HepG2 (cell line): ENCODE measurements at regions not wholly inside any gene's neighbourhood (a gene's known extent, or its start where the extent isn't known, plus 50 kb on each side); places are given as distances from the start of the nearest gene placed in this dataset.

Experiments used
- BCL3 ChIP-seq: sonication (generic); formaldehyde crosslinking; IDR thresholded peaks from 2 replicates; pipeline ENCODE4 v1.5.1; 2020; ENCODE audit warnings: mild to moderate bottlenecking, missing genetic modification reagents, moderate library complexity
- FOXO1 ChIP-seq: sonication (generic); formaldehyde crosslinking; IDR thresholded peaks from 2 replicates; pipeline ENCODE4 v1.4.0; 2020; ENCODE audit warnings: missing genetic modification reagents
- GPBP1L1 ChIP-seq: sonication (generic); formaldehyde crosslinking; IDR thresholded peaks from 2 replicates; pipeline ENCODE4 v1.5.0; 2020; ENCODE audit warnings: mild to moderate bottlenecking, missing genetic modification reagents
- HMGXB4 ChIP-seq, 2 experiments: sonication (generic) in 1 of 2; formaldehyde crosslinking in 1 of 2; IDR thresholded peaks; 2 replicates each; pipeline versions ENCODE4 v1.4.0 to v1.6.1; 2018 to 2020; ENCODE audit warnings: missing genetic modification reagents in 2 of 2, borderline replicate concordance in 1 of 2, low read depth in 1 of 2, mild to moderate bottlenecking in 1 of 2, missing biosample characterization in 1 of 2
- IRF1 ChIP-seq: sonication (generic); formaldehyde crosslinking; IDR thresholded peaks from 2 replicates; pipeline ENCODE4 v1.4.0; 2020; ENCODE audit warnings: low read depth, mild to moderate bottlenecking, missing genetic modification reagents
- PLRG1 ChIP-seq: fragments of 450-650 bp; conservative IDR thresholded peaks from 2 replicates; pipeline ENCODE4 v1.6.1; 2016
- SKI ChIP-seq: fragments of 450-650 bp; IDR thresholded peaks from one replicate; pipeline ENCODE4 v1.6.1; 2018; ENCODE audit warnings: mild to moderate bottlenecking; ENCODE audit not compliant: partially characterized antibody
- SRSF1 ChIP-seq: fragments of 200-400 bp; formaldehyde crosslinking; optimal IDR thresholded peaks from 2 replicates; pipeline ENCODE3; 2017; ENCODE audit warnings: mild to moderate bottlenecking, low read depth, low read length, moderate library complexity
- ZNF101 ChIP-seq: sonication (generic); formaldehyde crosslinking; IDR thresholded peaks from 2 replicates; pipeline ENCODE4 v1.4.0; 2020; ENCODE audit warnings: mild to moderate bottlenecking, low read depth, missing genetic modification reagents, borderline replicate concordance
- ZNF296 ChIP-seq: sonication (generic); formaldehyde crosslinking; conservative IDR thresholded peaks from 2 replicates; pipeline ENCODE4 v1.5.0; 2020; ENCODE audit warnings: mild to moderate bottlenecking, missing genetic modification reagents
- ZNF691 ChIP-seq: sonication (generic); formaldehyde crosslinking; IDR thresholded peaks from 2 replicates; pipeline ENCODE4 v1.4.0; 2020; ENCODE audit warnings: missing genetic modification reagents, low read depth, mild to moderate bottlenecking, borderline replicate concordance
- ZZZ3 ChIP-seq: sonication (generic); formaldehyde crosslinking; IDR thresholded peaks from 2 replicates; pipeline ENCODE4 v1.4.0; 2020; ENCODE audit warnings: missing genetic modification reagents, mild to moderate bottlenecking, borderline replicate concordance
- TF ChIP-seq, protein P1 (sequence below): sonication (generic); formaldehyde crosslinking; IDR thresholded peaks from 2 replicates; pipeline ENCODE4 v1.8.1; 2023; ENCODE audit warnings: missing genetic modification reagents, mild to moderate bottlenecking, borderline replicate concordance
- TF ChIP-seq, protein P2 (sequence below): sonication (generic); formaldehyde crosslinking; IDR thresholded peaks from 2 replicates; pipeline ENCODE4 v1.4.0; 2020; ENCODE audit warnings: missing genetic modification reagents

DNA sequence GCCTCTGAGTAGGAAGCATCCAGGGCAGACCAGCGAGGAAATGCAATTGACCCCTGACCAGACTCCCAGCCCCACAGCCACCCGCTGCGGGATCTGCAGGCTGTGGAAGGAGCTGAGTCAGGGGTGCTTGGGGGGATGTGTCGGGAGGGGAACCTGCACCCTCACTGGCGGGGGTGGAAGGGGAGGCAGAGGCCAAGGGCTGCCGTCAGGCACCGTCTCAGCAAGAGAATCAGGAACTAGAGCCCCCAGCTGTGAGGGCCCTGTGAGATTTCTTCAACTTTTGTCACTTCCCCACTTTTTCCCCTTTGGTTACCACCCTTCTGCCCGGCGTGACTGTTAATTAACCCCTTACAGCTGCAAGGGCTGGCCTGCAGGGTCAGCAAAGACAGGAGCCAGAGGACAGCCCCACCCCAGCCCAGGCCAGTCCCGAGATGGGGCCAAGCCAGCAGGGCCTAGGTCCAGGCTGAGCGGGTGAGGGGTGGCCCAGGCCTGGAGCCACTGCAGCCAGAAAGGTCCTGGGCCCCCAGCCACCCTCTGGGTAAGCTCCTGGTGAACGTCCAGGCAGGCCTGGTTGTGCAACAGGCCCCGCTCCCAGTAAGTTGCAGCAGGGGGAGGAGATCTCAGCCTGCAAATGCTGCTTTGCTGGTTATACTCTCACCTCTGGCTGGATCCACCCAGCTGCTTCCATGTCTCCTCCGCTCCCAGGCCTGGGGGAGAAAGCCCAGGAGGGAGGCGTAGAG is 147.0 kb upstream of the ID2 start (continued):
- TF ChIP-seq FOXO1 (CRISPR knock-in tag) (no peak; the same call in 1 of the 2 replicates), ZNF101 (no peak), ZNF296 (CRISPR knock-in tag) (no peak), IRF1 (CRISPR knock-in tag) (no peak), SRSF1 (no peak), SKI (no peak), BCL3 (CRISPR knock-in tag) (no peak), ZZZ3 (CRISPR knock-in tag) (no peak), HMGXB4 (CRISPR knock-in tag; IDR thresholded peaks at IDR 0.05; ENCODE audit: borderline replicate concordance in 1 of 2, low read depth in 1 of 2) (no peak), ZNF691 (CRISPR knock-in tag) (no peak), PLRG1 (no peak), GPBP1L1 (CRISPR knock-in tag) (no peak)
- TF ChIP-seq, protein P1, sequence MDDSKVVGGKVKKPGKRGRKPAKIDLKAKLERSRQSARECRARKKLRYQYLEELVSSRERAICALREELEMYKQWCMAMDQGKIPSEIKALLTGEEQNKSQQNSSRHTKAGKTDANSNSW (CRISPR knock-in tag), result no peak
- TF ChIP-seq, protein P2, sequence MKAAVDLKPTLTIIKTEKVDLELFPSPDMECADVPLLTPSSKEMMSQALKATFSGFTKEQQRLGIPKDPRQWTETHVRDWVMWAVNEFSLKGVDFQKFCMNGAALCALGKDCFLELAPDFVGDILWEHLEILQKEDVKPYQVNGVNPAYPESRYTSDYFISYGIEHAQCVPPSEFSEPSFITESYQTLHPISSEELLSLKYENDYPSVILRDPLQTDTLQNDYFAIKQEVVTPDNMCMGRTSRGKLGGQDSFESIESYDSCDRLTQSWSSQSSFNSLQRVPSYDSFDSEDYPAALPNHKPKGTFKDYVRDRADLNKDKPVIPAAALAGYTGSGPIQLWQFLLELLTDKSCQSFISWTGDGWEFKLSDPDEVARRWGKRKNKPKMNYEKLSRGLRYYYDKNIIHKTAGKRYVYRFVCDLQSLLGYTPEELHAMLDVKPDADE (CRISPR knock-in tag), result no peak
